ENCODE measurements at regions not wholly inside any gene's neighbourhood (a gene's known extent, or its start where the extent isn't known, plus 50 kb on each side); places are given as distances from the start of the nearest gene placed in this dataset.

DNA sequence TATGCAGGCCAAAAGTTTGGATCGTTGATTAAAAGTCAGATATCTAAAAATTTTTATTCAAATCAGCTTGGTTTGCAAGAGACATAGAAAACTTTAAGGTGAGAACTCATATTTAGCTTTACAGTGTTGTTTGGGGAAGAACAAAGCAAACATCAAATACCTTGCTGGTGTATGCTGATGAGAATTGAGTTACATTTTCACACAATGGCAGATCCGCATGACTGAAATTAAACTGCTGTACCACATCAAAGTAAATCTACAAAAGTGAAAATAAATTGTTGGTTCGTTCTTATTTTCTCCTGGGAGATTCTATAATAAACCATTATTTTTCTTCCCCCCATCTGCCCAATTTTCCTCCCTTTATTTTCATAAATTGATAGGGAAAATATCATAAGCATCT is 198.2 kb upstream of the PCSK5 start:
- TF ChIP-seq CREB5 (CRISPR knock-in tag; IDR thresholded peaks at IDR 0.05; ENCODE audit: low read depth): no peak
- no peak for TF ChIP-seq GLIS3 (CRISPR knock-in tag; IDR thresholded peaks at IDR 0.05)
- TF ChIP-seq ESRRG (CRISPR knock-in tag; IDR thresholded peaks at IDR 0.05): no peak
- no peak for TF ChIP-seq CSRNP3 (CRISPR knock-in tag; IDR thresholded peaks at IDR 0.05)
- TF ChIP-seq ARNTL (CRISPR knock-in tag; IDR thresholded peaks at IDR 0.05; ENCODE audit: borderline replicate concordance, low read depth): no peak
- no peak for TF ChIP-seq RARB (CRISPR knock-in tag; IDR thresholded peaks at IDR 0.05)
- TF ChIP-seq, protein P1, sequence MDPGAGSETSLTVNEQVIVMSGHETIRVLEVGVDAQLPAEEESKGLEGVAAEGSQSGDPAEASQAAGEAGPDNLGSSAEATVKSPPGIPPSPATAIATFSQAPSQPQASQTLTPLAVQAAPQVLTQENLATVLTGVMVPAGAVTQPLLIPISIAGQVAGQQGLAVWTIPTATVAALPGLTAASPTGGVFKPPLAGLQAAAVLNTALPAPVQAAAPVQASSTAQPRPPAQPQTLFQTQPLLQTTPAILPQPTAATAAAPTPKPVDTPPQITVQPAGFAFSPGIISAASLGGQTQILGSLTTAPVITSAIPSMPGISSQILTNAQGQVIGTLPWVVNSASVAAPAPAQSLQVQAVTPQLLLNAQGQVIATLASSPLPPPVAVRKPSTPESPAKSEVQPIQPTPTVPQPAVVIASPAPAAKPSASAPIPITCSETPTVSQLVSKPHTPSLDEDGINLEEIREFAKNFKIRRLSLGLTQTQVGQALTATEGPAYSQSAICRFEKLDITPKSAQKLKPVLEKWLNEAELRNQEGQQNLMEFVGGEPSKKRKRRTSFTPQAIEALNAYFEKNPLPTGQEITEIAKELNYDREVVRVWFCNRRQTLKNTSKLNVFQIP (CRISPR knock-in tag; IDR thresholded peaks at IDR 0.05; ENCODE audit: borderline replicate concordance, low read depth): no peak
- TF ChIP-seq SNAI2 (CRISPR knock-in tag; IDR thresholded peaks at IDR 0.05): no peak
- TF ChIP-seq ZC3H10 (CRISPR knock-in tag; IDR thresholded peaks at IDR 0.05): no peak
- no peak for TF ChIP-seq ISL1 (CRISPR knock-in tag; IDR thresholded peaks at IDR 0.05)
- ATAC-seq: no peak

GRCh38 chr9:75695921-75696320 is 194.6 kb upstream of the PCSK5 start:
- ATAC-seq: no peak
- TF ChIP-seq, protein P2, sequence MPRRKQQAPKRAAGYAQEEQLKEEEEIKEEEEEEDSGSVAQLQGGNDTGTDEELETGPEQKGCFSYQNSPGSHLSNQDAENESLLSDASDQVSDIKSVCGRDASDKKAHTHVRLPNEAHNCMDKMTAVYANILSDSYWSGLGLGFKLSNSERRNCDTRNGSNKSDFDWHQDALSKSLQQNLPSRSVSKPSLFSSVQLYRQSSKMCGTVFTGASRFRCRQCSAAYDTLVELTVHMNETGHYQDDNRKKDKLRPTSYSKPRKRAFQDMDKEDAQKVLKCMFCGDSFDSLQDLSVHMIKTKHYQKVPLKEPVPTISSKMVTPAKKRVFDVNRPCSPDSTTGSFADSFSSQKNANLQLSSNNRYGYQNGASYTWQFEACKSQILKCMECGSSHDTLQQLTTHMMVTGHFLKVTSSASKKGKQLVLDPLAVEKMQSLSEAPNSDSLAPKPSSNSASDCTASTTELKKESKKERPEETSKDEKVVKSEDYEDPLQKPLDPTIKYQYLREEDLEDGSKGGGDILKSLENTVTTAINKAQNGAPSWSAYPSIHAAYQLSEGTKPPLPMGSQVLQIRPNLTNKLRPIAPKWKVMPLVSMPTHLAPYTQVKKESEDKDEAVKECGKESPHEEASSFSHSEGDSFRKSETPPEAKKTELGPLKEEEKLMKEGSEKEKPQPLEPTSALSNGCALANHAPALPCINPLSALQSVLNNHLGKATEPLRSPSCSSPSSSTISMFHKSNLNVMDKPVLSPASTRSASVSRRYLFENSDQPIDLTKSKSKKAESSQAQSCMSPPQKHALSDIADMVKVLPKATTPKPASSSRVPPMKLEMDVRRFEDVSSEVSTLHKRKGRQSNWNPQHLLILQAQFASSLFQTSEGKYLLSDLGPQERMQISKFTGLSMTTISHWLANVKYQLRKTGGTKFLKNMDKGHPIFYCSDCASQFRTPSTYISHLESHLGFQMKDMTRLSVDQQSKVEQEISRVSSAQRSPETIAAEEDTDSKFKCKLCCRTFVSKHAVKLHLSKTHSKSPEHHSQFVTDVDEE (CRISPR knock-in tag; IDR thresholded peaks at IDR 0.05): no peak
- TF ChIP-seq CSDC2 (CRISPR knock-in tag; IDR thresholded peaks at IDR 0.05): no peak
- no peak for TF ChIP-seq ZFP30 (CRISPR knock-in tag; IDR thresholded peaks at IDR 0.05)
- TF ChIP-seq ARNTL (CRISPR knock-in tag; IDR thresholded peaks at IDR 0.05; ENCODE audit: borderline replicate concordance, low read depth): no peak
- no peak for TF ChIP-seq BACH2 (CRISPR knock-in tag; IDR thresholded peaks at IDR 0.05; ENCODE audit: borderline replicate concordance)
- TF ChIP-seq CSRNP3 (CRISPR knock-in tag; IDR thresholded peaks at IDR 0.05): no peak
- no peak for TF ChIP-seq GLIS3 (CRISPR knock-in tag; IDR thresholded peaks at IDR 0.05)
- no peak for TF ChIP-seq TCF4 (CRISPR knock-in tag; IDR thresholded peaks at IDR 0.05; ENCODE audit: borderline replicate concordance)
- no peak for TF ChIP-seq ZFP3 (CRISPR knock-in tag; IDR thresholded peaks at IDR 0.05)
- TF ChIP-seq CREB5 (CRISPR knock-in tag; IDR thresholded peaks at IDR 0.05; ENCODE audit: low read depth): no peak

- no peak for ATAC-seq
- TF ChIP-seq ZNF8 (CRISPR knock-in tag; IDR thresholded peaks at IDR 0.05): no peak
- TF ChIP-seq CSRNP3 (CRISPR knock-in tag; IDR thresholded peaks at IDR 0.05): no peak
- TF ChIP-seq ZC3H10 (CRISPR knock-in tag; IDR thresholded peaks at IDR 0.05): no peak
- TF ChIP-seq OSR1 (CRISPR knock-in tag; IDR thresholded peaks at IDR 0.05): no peak
- TF ChIP-seq RARB (CRISPR knock-in tag; IDR thresholded peaks at IDR 0.05): no peak
- TF ChIP-seq ESRRG (CRISPR knock-in tag; IDR thresholded peaks at IDR 0.05): no peak
- no peak for TF ChIP-seq ZFP30 (CRISPR knock-in tag; IDR thresholded peaks at IDR 0.05)
- TF ChIP-seq SNAI2 (CRISPR knock-in tag; IDR thresholded peaks at IDR 0.05): no peak
- TF ChIP-seq ZFP3 (CRISPR knock-in tag; IDR thresholded peaks at IDR 0.05): no peak
- TF ChIP-seq, protein P2 (CRISPR knock-in tag; IDR thresholded peaks at IDR 0.05): no peak
- TF ChIP-seq TCF4 (CRISPR knock-in tag; IDR thresholded peaks at IDR 0.05; ENCODE audit: borderline replicate concordance): no peak
- TF ChIP-seq GLIS3 (CRISPR knock-in tag; IDR thresholded peaks at IDR 0.05): no peak
- TF ChIP-seq TOX (CRISPR knock-in tag; IDR thresholded peaks at IDR 0.05; ENCODE audit: borderline replicate concordance): no peak
- TF ChIP-seq ZNF70 (CRISPR knock-in tag; IDR thresholded peaks at IDR 0.05): no peak
- TF ChIP-seq, protein P1 (CRISPR knock-in tag; IDR thresholded peaks at IDR 0.05; ENCODE audit: borderline replicate concordance, low read depth): no peak
Observed at GRCh38 chr9:75699017-75699416, 191.5 kb upstream of the PCSK5 start.

Data from SK-N-SH treated with all-trans-retinoic acid at 6 μM for 48 hours (cell line).